HG03135 (cell line): ENCODE measurements at regions not wholly inside any gene's neighbourhood (a gene's known extent, or its start where the extent isn't known, plus 50 kb on each side); places are given as distances from the start of the nearest gene placed in this dataset.
A peak's percentile ranks its signal among the peaks of the same experiment; 100 is the strongest.

Experiments used
- ATAC-seq: cut with Tn5 transposase; IDR thresholded peaks from one replicate; pipeline ENCODE4 v1.9.1; 2021; ENCODE audit warnings: mild to moderate bottlenecking, moderate library complexity; ENCODE audit not compliant: unreplicated experiment

DNA sequence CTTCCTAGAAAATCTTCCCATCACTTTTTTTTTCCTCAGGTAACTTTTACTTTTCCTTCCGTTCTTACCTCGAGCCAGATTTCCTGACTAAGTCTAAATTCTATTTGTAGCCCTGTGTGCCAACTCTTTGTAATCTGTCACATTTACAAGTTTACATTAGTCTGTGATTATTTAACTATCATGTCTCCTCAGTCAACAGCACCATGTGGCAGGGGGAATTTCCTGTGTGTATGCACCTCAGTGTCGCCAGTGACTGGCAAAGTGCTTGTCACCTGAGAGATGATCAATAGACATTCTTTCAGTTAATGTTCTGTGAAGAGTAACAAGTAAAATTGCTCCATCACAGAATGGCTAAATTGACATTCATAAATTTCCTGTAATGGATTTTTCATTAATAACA lies 468.5 kb downstream of the PDGFC start:
- ATAC-seq: no peak

DNA sequence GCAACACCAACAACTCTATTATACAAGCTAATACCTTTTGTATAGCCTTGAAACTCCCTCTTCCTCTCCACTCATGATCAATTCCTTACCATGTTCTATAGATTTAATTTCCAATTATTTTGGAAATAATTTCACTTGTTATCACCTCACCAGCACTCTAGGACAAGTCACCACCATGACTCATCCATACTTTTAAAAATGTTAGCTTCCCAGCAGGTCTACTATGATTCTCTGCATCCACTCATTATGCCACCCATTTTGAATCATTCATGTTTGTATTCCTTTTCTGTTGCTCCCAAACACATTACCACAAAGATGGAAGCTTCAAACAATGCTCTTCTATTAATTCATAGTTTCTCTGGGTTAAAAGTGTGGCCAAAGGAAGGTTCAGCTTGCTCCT lies 469.6 kb downstream of the PDGFC start:
- ATAC-seq: no peak

DNA sequence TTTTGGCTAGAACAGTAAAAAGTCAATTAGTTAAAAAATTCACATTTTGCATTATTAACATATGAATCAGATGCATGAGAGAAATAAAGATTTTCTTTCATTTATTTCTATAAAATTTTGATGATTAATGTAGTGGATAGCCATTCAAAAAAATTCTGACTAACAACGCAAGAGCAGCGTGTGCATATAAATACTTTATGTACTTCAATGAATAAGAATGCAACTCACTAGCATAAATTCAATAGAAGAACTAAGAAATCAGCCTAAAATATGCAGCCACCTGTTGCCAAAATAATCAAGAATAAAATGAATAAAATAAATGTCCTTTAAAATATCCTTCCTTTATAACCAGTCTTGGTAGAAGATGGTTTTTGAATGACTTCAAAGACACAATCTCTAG lies 471.9 kb downstream of the PDGFC start:
- ATAC-seq: no peak

DNA sequence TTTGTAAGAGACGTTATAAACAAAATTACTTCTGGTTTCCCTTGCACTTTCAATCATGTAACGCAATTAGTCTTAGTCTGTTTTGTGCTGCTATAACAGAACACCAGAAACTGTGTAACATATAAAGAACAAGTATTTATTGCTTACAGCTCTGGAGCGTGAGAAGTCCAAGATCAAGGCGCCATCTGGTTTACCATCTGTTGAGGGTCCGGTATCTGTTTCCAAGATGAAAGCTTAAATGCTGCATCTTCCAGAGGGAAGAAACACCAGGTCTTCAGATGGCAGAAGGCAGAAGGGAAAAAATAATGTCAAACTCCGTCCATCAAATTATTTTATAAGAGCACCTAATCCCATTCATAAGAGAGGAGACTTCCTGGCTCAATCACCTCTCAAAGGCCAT lies 474.1 kb downstream of the PDGFC start:
- no peak for ATAC-seq

DNA sequence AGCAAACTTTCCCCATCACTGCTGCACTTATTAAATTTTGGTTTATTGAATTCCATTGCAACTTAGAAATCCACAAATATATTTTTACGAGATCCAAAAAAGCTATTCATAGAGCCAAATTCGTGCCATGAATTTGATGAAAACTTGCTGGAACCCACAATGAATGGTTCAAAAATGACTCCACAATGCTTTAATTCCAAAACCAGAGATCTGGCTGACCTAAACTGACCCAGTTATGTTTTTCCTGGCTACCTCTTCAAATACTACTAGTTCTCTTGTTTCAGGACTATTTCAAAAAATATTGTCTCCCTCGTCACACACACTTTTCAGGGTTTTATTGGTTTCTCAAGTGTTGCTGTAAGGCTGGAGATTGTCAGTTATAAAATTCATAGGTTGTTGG lies 474.8 kb downstream of the PDGFC start:
- ATAC-seq: no peak

DNA sequence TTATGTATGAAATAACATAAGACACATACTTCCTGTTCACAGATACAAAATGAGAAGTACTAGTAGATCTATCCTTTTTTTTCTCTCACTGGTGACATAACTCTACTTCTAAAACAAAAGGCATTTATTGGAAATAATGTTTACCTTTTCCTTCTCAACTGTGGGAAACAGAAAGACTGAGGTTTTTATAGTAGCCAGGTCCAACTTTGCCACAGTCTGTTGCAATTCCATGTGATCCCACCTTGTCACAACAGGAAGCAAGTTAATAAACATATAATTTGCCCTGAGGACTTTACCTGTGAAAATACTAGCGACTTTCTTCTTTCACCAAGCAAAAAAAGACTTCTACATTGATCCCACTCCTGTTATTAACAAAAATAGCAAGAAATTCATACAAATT lies 475.8 kb downstream of the PDGFC start:
- no peak for ATAC-seq

DNA sequence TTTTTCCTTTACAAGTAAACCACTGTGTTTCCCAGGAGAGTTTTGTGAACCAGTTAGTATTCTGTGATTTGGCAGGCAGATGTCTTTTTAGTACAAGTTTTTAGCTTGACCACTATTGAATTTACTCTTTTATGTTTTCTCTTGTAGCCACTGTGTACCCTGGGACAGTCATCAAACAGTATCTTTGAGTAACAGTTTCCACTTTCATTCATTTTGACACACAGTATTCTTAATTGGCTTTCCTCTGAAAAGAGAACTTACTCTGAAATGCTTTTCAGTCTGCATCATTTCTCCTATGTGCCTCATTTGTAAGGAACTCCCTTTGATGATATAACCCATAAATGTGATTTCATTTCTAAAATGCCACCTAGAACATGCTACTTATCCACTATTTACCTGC lies 476.5 kb downstream of the PDGFC start:
- ATAC-seq: no peak

DNA sequence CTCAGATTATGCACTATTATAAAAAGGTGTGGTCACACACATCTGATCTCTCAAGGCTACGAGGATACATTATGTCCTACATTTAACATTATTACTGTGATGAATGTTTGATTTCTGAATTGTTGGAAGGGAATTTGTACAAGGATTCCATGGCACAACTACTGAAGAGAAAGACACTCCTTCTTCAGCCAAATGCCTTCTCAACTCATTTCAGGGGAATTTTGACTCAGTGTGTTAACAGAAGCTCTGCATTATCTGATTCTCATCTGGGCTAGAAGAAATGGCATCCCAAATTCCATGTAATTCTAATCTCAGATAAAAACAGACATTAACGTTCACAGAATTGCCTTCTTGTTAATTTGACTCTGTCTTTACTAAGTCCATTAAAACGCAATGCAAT lies 477.7 kb downstream of the PDGFC start:
- no peak for ATAC-seq

DNA sequence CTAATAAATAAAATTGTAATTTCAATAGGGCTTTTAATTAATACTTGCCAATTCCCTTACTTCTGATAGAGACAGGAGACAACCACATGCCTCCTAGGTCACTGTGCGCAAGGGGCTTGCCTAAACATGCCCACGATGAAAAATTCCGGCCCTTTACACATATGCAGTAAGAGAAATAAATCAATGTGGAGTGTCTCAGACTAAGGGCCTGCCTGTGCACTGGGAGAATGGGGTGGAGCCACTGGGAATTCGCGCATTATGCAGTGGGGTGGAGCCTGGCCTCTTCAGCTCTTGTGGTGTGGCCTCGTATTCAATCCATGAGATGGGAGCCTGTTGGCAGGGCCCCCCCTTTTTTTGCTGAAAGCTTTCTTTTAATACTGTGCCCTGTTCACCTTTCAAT lies 484.5 kb downstream of the PDGFC start:
- no peak for ATAC-seq

DNA sequence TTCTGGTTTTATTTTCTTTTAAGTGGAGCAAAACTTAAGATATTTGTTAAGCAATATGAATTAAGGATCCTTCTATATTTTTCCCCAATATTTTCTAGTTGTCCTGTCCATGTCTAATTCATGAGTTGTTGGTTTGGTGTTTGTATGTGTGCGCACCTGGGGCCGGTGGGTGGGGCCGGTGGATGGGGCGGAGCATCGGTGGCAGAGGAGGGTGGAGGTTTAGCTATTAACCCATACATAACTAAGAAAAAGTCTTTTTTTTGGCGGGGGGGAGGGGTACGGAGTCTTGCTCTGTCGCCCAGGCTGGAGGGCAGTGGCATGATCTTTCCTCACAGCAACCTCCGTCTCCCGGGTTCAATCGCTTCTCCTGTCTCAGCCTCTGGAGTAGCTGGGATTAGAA lies 489.8 kb downstream of the PDGFC start:
- no peak for ATAC-seq

DNA sequence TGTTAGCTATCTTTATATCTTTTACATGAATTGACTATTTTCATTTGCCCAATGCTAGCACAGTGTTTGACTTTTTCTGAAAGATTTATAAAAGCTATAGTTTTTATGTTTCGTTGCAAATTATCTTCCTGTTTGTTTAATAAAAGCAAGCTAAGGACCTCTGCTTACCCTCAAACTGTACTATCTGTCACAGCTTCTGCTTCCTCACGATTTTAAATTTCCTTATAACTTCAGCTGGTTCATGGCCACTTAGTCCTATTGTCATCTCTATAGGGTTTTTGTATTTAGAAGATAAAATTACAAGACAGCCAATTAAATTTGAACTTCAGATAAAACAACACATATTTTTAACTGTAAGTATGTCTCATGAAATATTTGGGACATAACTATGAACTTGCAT lies 494.0 kb downstream of the PDGFC start:
- ATAC-seq: no peak

DNA sequence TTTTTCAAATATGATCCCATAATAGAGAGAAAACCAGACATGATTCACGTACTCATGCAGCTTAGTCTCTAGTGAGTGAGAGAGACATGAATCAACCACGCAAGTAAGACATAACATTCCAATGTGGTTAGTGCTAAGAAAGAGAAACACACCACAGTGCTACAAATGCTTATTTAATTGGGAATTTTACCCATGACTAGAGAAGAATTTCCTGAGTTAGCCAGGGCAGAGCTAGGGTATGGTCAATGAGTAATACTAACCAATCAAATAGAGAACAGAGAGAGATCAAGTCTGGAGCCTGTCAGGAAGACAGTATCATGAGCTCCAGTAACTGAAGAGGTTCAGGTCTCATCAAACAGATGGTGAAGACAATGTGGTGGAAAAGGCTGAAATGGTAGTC lies 495.2 kb downstream of the PDGFC start:
- ATAC-seq: no peak

DNA sequence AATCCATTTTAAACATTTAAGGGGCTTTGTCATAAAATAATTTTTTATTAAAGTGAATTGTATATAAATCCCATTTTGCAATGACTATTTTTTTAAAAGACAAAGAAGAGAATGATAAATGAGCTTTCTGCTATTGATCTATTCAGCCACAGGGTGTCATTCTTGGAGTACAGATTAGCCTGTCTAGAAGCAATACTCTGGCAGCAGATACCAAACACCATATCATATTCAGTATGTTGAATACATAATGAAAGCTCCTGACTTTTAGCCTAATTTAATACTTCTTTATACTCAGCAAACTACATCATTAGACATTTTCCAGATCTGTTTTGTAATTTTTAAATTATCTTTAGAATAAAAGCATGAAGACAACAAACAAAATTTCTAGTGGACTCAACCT lies 496.3 kb downstream of the PDGFC start:
- ATAC-seq: no peak

DNA sequence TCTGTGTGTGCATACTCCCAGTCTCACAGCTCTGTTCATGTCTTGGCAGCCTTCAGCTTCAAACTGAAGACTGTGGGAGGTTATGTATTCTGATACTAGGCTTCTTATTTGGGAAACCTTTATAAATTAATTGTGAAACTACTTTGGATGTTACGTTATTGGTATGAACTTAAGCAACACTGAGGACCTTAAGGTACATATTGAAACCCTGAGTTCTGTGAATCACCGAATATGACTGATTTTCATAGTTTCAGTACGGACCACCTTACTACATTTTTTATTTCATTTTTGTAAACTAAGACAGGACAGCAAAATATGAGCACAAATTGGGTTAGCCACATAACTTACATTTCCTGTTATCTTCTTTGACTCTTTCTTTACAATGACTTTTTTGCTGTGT lies 498.4 kb downstream of the PDGFC start:
- peak; percentile 42 for ATAC-seq

DNA sequence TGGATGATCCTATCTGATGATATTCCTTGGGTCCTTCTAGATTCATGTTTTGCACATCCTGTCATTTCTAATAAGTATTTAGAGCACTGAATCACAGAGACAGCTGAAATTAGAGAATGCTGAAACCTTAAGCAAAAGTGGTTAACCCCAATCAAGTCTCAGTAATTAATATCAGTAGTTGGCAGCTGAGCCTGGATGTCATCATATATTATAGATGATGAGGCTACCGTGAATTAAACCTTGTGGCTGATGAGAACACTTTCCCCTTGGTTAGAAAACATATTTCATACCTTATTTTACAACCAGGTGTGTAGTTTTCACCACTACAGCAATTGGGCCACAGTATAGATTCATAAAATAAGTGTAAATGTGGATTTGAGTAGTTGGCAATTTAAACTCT lies 499.0 kb downstream of the PDGFC start:
- ATAC-seq: no peak

DNA sequence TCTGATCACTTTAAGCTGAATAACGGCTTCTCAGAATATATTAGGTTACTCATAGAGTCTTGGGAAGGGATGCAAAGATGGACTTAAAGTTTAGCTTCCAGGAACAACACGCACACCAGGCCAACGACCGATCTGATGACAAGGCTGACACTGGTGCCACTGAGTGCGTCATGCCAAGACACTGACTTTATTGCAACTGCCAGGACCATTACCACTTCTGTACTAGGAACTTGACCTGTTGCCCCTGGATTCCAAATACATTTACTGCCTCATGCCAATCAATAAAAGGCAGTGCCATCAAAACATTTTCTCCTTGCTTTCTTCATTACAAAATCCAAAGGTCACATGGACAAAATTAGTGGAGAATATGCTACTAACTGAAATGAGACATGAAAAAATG lies 505.9 kb upstream of the CTSO start:
- no peak for ATAC-seq

DNA sequence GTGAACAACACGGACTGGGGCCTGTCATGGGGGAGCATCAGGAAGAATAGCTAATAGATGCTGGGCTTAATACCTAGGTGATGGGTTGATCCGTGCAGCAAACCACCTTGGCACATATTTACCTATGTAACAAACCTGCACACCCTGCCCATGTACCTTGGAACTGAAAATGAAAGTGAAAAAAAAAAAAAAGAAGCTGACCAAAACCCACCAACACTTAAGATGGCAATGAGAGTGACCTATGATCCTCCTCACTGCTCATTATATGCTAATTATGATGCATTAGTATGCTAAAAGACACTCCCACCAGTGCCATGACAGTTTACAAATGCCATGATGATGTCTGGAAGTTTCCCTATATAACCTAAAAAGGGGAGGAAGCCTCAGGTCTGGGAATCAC lies 503.2 kb upstream of the CTSO start:
- ATAC-seq: no peak

DNA sequence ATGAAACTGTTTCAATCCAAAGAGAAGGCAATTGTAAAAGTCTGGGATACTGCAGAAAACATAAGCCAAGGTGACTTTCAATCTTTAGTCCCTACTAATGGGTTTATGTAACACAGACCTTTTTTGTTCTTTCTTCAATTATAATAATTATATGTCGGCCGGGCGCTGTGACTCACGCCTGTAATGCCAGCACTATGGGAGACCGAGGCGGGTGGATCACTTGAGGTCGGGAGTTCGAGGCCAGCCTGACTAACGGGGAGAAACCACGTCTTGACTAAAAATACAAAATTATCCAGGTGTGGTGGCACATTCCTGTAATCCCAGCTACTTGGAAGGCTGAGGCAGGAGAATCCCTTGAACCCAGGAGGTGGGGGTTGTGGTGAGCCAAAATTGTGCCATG lies 489.8 kb upstream of the CTSO start:
- no peak for ATAC-seq

DNA sequence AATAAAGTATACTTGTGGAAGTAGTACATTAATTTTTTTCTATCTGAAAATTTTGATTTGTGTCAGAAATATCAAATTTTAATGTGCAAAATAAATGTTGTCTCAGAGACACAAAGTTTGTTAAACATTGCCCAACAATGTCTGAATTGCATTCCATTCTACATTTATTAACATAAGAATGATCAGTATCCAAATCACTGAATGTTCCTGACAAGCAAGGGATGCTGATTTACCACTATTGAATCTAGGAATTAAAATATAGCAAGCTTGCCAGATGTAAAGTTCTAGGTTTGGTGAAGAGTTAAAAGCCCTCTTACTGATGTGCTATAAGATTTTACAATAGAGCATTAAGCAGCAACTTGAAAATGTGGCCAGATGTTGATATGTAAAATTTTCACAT lies 489.2 kb upstream of the CTSO start:
- no peak for ATAC-seq

DNA sequence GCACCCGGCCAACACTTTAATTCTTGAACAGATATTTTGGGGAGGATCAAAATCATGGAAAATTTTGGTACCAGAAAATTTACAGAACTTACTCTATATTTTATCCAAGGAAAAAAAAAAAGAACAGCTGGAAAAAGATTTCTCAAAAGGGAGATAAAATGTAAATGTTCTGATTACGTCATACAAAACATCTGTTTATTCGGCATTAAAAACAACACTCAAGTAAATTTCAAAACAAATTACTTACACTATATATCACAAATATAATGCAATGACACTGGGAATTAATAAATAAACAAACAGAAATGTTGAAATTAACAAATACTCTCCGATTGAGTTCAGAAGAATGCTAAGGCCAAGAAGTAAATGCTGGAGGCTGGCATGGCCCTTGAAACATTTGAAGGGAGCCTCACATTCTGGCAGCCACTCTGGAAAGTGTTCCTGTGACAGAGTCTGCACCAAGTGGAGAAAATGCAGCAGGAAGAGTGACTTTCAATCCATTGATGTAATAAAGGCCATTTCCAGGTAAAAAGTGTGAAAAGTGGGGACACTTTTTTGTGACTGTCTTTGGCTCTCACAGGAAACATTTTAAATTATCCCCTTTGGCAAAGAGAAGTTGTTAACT lies 486.0 kb upstream of the CTSO start:
- no peak for ATAC-seq

DNA sequence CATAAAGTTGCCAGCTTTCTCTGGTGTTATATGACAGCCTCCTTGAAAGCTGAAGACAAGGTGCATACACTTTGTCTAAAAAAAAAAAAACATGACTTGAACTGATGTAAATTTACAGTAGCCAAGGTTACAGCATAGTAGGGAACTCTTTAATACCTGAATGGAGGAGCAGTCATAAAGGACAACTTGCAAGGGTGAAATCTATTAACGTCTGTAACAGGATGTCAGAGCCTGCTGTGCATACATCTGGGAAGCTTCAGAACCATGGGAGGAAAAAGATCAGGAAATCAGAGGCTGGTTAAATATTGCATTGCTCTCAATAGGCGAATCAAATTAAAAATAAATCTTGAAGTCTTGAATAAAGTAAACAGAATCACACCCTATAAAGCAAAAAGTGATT lies 484.0 kb upstream of the CTSO start:
- no peak for ATAC-seq

DNA sequence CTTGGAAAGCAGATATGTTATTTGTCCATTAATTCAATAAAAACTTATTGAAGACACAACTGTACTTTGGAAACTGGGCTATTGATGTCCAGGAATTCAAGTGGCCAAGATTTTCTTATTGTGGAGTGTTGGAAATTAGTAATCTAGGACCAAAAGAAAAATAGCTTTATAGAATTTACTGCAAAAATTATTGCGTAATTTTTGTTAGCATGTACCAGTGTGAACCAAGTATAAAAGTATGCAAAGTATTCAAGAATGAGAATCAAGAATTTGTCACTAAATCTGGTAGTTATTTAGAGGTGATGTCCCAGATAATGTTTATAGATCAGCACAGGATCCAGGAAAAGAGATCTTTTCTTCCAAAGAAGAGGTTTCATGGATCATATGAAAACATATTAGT lies 468.9 kb upstream of the CTSO start:
- ATAC-seq: no peak

DNA sequence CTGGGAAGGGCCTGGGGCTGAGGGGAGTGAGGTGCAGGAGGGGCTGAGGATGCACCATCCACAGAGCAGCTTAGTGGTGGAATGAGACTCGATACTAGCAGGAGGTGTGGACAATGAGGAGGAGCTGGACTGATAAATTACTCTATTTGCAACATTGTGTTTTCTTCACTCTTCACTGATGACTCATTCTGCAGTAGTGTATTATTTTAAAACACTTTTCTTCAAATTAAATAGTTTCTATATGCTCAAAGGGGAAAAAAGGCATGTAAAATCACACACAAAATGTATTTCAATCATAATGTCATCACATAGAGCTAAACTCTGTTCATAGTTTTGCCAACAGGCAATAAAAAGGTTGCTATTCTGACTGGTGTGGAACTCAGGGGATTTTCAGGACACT lies 467.0 kb upstream of the CTSO start:
- ATAC-seq: no peak
